ENCODE measurements at regions not wholly inside any gene's neighbourhood (a gene's known extent, or its start where the extent isn't known, plus 50 kb on each side); places are given as distances from the start of the nearest gene placed in this dataset.
A peak's percentile ranks its signal among the peaks of the same experiment; 100 is the strongest.

DNA sequence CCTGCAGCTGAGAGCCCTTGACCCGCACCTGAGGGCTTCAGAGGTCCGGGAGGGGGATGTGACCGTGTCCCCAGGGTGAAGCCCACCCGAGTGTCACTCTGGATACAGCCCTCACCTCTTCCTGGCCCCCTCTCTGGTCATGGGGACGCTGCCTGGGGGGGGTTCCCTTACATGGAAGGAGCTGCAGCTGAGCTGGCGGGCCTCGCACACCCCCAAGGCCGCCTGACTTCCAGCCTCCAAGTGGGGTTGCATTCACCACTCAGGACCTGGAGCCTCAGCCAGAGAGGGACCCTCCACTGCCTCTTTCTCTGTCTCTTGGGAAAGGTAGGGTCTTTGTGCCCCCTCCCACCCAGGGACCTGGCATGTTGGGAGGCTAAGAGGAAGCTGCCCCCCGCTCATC is 284.6 kb downstream of the SEC14L1 start:
- DNase-seq (ENCODE audit: low read depth in 2 of 2) = no peak
- H2AFZ ChIP-seq (ENCODE audit: low read length) = no peak overlapping the region
- peak overlapping the region; percentile 45 for H3K4me2 ChIP-seq (ENCODE audit: extremely low read depth, insufficient read depth, low read length)
- H3K36me3 ChIP-seq (ENCODE audit: control insufficient read depth, insufficient read depth, low read length) = peaks cover 6% of the 10 kb centered on the region
- peaks cover 83% of the 10 kb centered on the region for H3K4me1 ChIP-seq (ENCODE audit: control insufficient read depth, extremely low read depth, insufficient read depth, low read length)
- peaks cover 75% of the 10 kb centered on the region for H3K79me2 ChIP-seq (ENCODE audit: control insufficient read depth, insufficient read depth, low read length)
- no peaks in the 10 kb centered on the region for H3K9me3 ChIP-seq (ENCODE audit: control insufficient read depth, insufficient read depth, low read depth, low read length)
- TF ChIP-seq, protein P1, sequence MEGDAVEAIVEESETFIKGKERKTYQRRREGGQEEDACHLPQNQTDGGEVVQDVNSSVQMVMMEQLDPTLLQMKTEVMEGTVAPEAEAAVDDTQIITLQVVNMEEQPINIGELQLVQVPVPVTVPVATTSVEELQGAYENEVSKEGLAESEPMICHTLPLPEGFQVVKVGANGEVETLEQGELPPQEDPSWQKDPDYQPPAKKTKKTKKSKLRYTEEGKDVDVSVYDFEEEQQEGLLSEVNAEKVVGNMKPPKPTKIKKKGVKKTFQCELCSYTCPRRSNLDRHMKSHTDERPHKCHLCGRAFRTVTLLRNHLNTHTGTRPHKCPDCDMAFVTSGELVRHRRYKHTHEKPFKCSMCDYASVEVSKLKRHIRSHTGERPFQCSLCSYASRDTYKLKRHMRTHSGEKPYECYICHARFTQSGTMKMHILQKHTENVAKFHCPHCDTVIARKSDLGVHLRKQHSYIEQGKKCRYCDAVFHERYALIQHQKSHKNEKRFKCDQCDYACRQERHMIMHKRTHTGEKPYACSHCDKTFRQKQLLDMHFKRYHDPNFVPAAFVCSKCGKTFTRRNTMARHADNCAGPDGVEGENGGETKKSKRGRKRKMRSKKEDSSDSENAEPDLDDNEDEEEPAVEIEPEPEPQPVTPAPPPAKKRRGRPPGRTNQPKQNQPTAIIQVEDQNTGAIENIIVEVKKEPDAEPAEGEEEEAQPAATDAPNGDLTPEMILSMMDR (conservative IDR thresholded peaks at IDR 0.05 in 1 of 2, IDR thresholded peaks at IDR 0.05 in 1 of 2; ENCODE audit: low read depth in 1 of 2, low read length in 2 of 2) = no peak
- no peak for TF ChIP-seq EZH2 (IDR thresholded peaks at IDR 0.05; ENCODE audit: low read length, missing control alignments)
- H4K20me1 ChIP-seq (ENCODE audit: control insufficient read depth, extremely low read depth, insufficient read depth, low read length) = no peaks in the 10 kb centered on the region
- peak overlapping the region; percentile 55 for H3K9ac ChIP-seq (ENCODE audit: insufficient read depth, low read length)
- H3K4me3 ChIP-seq (replicated peaks in 1 of 4; ENCODE audit: control extremely low read depth in 1 of 4, insufficient read depth in 1 of 4, low read depth in 3 of 4, low read length in 4 of 4) = no peak overlapping the region
- H3K27me3 ChIP-seq (ENCODE audit: control insufficient read depth, insufficient read depth, low read length) = no peaks in the 10 kb centered on the region
- H3K27ac ChIP-seq (ENCODE audit: insufficient read depth, low read length) = peak overlapping the region; percentile 96

DNA sequence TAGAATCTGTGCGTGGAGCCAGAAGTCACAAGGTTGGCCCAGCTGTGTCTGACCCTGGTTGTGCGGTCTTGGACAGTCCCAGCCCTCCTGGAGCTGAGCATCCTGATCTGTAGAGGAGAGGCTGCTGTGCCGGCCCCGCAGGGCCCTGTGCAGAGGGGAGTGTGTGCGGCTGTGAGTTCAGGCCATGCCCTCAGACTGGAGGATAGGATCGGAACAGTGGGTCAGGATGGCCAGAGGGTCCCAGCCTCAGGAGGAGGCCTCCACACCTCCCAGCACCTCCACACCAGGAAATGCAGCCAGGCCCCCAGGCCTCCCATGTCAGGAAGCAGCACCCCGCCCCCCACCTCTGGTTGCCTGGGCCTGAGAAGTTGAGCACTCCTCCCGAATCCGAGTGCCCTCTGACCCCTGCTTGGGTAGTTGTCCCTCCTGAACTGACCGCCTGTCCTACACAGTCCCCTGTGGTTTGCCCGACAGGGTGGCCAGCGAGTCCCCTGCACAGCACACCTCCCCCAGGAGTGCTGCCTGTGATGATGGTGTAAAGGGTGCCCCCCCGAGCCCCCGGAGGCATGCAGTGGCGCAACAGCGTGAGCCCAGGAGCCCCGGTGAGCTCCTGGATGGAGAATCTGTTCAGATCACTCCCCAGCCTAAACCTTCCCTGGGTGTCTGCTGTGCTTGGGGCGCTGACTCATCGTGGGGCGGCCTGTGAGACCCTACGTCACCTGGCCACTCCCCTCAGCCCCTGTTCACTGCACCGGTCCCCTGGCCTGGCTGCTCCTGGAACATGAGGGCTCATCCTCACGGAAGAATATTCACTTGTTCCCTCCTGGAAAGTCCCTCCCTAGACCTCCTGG is 285.2 kb downstream of the SEC14L1 start:
- Histone ChIP-seq H3K36me3 (ENCODE audit: control insufficient read depth, insufficient read depth, low read length) (peaks cover 5% of the 10 kb centered on the region), H2AFZ (ENCODE audit: low read length) (no peak overlapping the region), H3K9me3 (ENCODE audit: control insufficient read depth, insufficient read depth, low read depth, low read length) (no peaks in the 10 kb centered on the region), H3K27me3 (ENCODE audit: control insufficient read depth, insufficient read depth, low read length) (no peaks in the 10 kb centered on the region), H3K79me2 (ENCODE audit: control insufficient read depth, insufficient read depth, low read length) (peaks cover 74% of the 10 kb centered on the region), H3K27ac (ENCODE audit: insufficient read depth, low read length) (peak overlapping the region; percentile 96), H3K4me3 (replicated peaks in 1 of 4; ENCODE audit: control extremely low read depth in 1 of 4, insufficient read depth in 1 of 4, low read depth in 3 of 4, low read length in 4 of 4) (peak overlapping the region in 1 of 4 experiments; percentile 17), H3K9ac (ENCODE audit: insufficient read depth, low read length) (peak overlapping the region; percentile 60), H3K4me2 (ENCODE audit: extremely low read depth, insufficient read depth, low read length) (peak overlapping the region; percentile 45), H4K20me1 (ENCODE audit: control insufficient read depth, extremely low read depth, insufficient read depth, low read length) (no peaks in the 10 kb centered on the region), H3K4me1 (ENCODE audit: control insufficient read depth, extremely low read depth, insufficient read depth, low read length) (peaks cover 80% of the 10 kb centered on the region)
- TF ChIP-seq, protein P1 (conservative IDR thresholded peaks at IDR 0.05 in 1 of 2, IDR thresholded peaks at IDR 0.05 in 1 of 2; ENCODE audit: low read depth in 1 of 2, low read length in 2 of 2) = no peak
- no peak for TF ChIP-seq EZH2 (IDR thresholded peaks at IDR 0.05; ENCODE audit: low read length, missing control alignments)
- peak; percentile 85 to 87 for DNase-seq (ENCODE audit: low read depth in 2 of 2)

- H3K4me1 ChIP-seq (ENCODE audit: control insufficient read depth, extremely low read depth, insufficient read depth, low read length) = peaks cover 73% of the 10 kb centered on the region
- no peaks in the 10 kb centered on the region for H3K9me3 ChIP-seq (ENCODE audit: control insufficient read depth, insufficient read depth, low read depth, low read length)
- peaks cover 5% of the 10 kb centered on the region for H3K36me3 ChIP-seq (ENCODE audit: control insufficient read depth, insufficient read depth, low read length)
- no peaks in the 10 kb centered on the region for H4K20me1 ChIP-seq (ENCODE audit: control insufficient read depth, extremely low read depth, insufficient read depth, low read length)
- TF ChIP-seq, protein P1 (conservative IDR thresholded peaks at IDR 0.05 in 1 of 2, IDR thresholded peaks at IDR 0.05 in 1 of 2; ENCODE audit: low read depth in 1 of 2, low read length in 2 of 2) = no peak
- TF ChIP-seq EZH2 (IDR thresholded peaks at IDR 0.05; ENCODE audit: low read length, missing control alignments) = no peak
- no peak overlapping the region for H3K4me3 ChIP-seq (replicated peaks in 1 of 4; ENCODE audit: control extremely low read depth in 1 of 4, insufficient read depth in 1 of 4, low read depth in 3 of 4, low read length in 4 of 4)
- H3K27ac ChIP-seq (ENCODE audit: insufficient read depth, low read length) = peak overlapping the region; percentile 96
- no peak overlapping the region for H3K9ac ChIP-seq (ENCODE audit: insufficient read depth, low read length)
- no peaks in the 10 kb centered on the region for H3K27me3 ChIP-seq (ENCODE audit: control insufficient read depth, insufficient read depth, low read length)
- H3K4me2 ChIP-seq (ENCODE audit: extremely low read depth, insufficient read depth, low read length) = peak overlapping the region; percentile 17
- H2AFZ ChIP-seq (ENCODE audit: low read length) = no peak overlapping the region
- DNase-seq (ENCODE audit: low read depth in 2 of 2) = no peak
- peaks cover 74% of the 10 kb centered on the region for H3K79me2 ChIP-seq (ENCODE audit: control insufficient read depth, insufficient read depth, low read length)
Observed at GRCh38 chr17:77426676-77427386, 286.1 kb downstream of the SEC14L1 start.
